ENCODE measurements at regions not wholly inside any gene's neighbourhood (a gene's known extent, or its start where the extent isn't known, plus 50 kb on each side); places are given as distances from the start of the nearest gene placed in this dataset.

- TF ChIP-seq, protein P1, sequence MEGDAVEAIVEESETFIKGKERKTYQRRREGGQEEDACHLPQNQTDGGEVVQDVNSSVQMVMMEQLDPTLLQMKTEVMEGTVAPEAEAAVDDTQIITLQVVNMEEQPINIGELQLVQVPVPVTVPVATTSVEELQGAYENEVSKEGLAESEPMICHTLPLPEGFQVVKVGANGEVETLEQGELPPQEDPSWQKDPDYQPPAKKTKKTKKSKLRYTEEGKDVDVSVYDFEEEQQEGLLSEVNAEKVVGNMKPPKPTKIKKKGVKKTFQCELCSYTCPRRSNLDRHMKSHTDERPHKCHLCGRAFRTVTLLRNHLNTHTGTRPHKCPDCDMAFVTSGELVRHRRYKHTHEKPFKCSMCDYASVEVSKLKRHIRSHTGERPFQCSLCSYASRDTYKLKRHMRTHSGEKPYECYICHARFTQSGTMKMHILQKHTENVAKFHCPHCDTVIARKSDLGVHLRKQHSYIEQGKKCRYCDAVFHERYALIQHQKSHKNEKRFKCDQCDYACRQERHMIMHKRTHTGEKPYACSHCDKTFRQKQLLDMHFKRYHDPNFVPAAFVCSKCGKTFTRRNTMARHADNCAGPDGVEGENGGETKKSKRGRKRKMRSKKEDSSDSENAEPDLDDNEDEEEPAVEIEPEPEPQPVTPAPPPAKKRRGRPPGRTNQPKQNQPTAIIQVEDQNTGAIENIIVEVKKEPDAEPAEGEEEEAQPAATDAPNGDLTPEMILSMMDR (IDR thresholded peaks at IDR 0.05) = no peak
- no peak for TF ChIP-seq EP300 (IDR thresholded peaks at IDR 0.05)
- no peak for TF ChIP-seq POLR2AphosphoS5 (IDR thresholded peaks at IDR 0.05)
Observed at GRCh38 chr6:113629975-113630737, 227.0 kb upstream of the MARCKS start.
